Naive thymus-derived CD4-positive, alpha-beta T cell (primary cell): ENCODE measurements at regions not wholly inside any gene's neighbourhood (a gene's known extent, or its start where the extent isn't known, plus 50 kb on each side); places are given as distances from the start of the nearest gene placed in this dataset.
A peak's percentile ranks its signal among the peaks of the same experiment; 100 is the strongest.

Experiments used
- ATAC-seq: fragments of 150-1000 bp; cut with Tn5 transposase; 2 replicates; pipeline ENCODE4 v1.10.0; 2021; ENCODE audit warnings: mild to moderate bottlenecking, moderate library complexity
- CTCF ChIA-PET: fragments of 350-600 bp; sonication (Branson Sonifier 250); formaldehyde crosslinking; loops from one replicate; lab custom pipeline; 2021; ENCODE audit warnings: antibody characterized with exemption; lab: Charles Lee
- POLR2A ChIA-PET: fragments of 350-600 bp; sonication (Branson Sonifier 250); formaldehyde crosslinking; loops from one replicate; lab custom pipeline; 2021; ENCODE audit warnings: antibody characterized with exemption, inconsistent platforms; lab: Charles Lee
- DNase-seq, 9 donors: peaks; one replicate each; pipeline versions ENCODE4 v3.0.0 to v3.0.0-alpha.2; 2020 to 2022; ENCODE audit warnings: mixed read lengths in 1 of 9
- H3K27ac ChIP-seq: one replicate; pipeline ENCODE4 v1.7.0; 2013; ENCODE audit warnings: mild to moderate bottlenecking, low read depth, low read length, moderate library complexity
- H3K27me3 ChIP-seq, 2 donors: one replicate each; pipeline ENCODE4 v1.7.0; 2013; ENCODE audit warnings: low read length in 2 of 2, mild to moderate bottlenecking in 2 of 2, moderate library complexity in 2 of 2; ENCODE audit not compliant: control insufficient read depth in 2 of 2, insufficient read depth in 2 of 2
- H3K36me3 ChIP-seq, 3 experiments: 1 replicate in 2 of 3; 2 replicates in 1 of 3; pipeline ENCODE4 v1.7.0; 2013; ENCODE audit warnings: low read length in 3 of 3, mild to moderate bottlenecking in 3 of 3, moderate library complexity in 1 of 3; ENCODE audit not compliant: insufficient read depth in 3 of 3, control insufficient read depth in 2 of 3
- H3K4me1 ChIP-seq, 2 donors: one replicate each; pipeline ENCODE4 v1.7.0; 2013; ENCODE audit warnings: low read length in 2 of 2, mild to moderate bottlenecking in 2 of 2, moderate library complexity in 1 of 2; ENCODE audit not compliant: control insufficient read depth in 2 of 2, insufficient read depth in 2 of 2
- H3K4me3 ChIP-seq: 2 replicates; pipeline ENCODE4 v1.7.0; 2013; ENCODE audit warnings: mild to moderate bottlenecking, low read length
- H3K9me3 ChIP-seq, 3 experiments: 1 replicate in 2 of 3; 2 replicates in 1 of 3; pipeline ENCODE4 v1.7.0; 2013; ENCODE audit warnings: low read length in 3 of 3; ENCODE audit not compliant: control insufficient read depth in 2 of 3
- H3K27ac Mint-ChIP-seq, 9 donors: one replicate each; pipeline ENCODE4 v1.8.0; 2020 to 2022; ENCODE audit warnings: mixed read lengths in 9 of 9, mild to moderate bottlenecking in 8 of 9, moderate library complexity in 5 of 9, inconsistent platforms in 2 of 9
- H3K27me3 Mint-ChIP-seq, 5 donors: one replicate each; pipeline ENCODE4 v1.8.0; 2021 to 2022; ENCODE audit warnings: mixed read lengths in 5 of 5, mild to moderate bottlenecking in 1 of 5
- H3K36me3 Mint-ChIP-seq, 5 donors: one replicate each; pipeline ENCODE4 v1.8.0; 2020 to 2022; ENCODE audit warnings: mixed read lengths in 5 of 5, mild to moderate bottlenecking in 3 of 5, inconsistent platforms in 1 of 5
- H3K4me1 Mint-ChIP-seq, 7 donors: one replicate each; pipeline ENCODE4 v1.8.0; 2020 to 2022; ENCODE audit warnings: mixed read lengths in 7 of 7, mild to moderate bottlenecking in 3 of 7, inconsistent platforms in 1 of 7
- H3K4me3 Mint-ChIP-seq, 10 donors: one replicate each; pipeline ENCODE4 v1.8.0; 2020 to 2022; ENCODE audit warnings: mild to moderate bottlenecking in 10 of 10, mixed read lengths in 10 of 10, moderate library complexity in 6 of 10, inconsistent platforms in 2 of 10
- H3K9me3 Mint-ChIP-seq, 11 donors: one replicate each; pipeline ENCODE4 v1.8.0; 2020 to 2022; ENCODE audit warnings: mixed read lengths in 11 of 11, mild to moderate bottlenecking in 4 of 11, inconsistent platforms in 1 of 11, moderate library complexity in 1 of 11
- intact Hi-C, 2 donors: fragments of 100-400 bp; cut with micrococcal nuclease; formaldehyde crosslinking; loops; one replicate each; pipeline ENCODE4 v1.15.1; 2023

- Histone ChIP-seq H3K4me1 (no peaks in the 10 kb centered on the region), H3K4me3 (no peak overlapping the region), H3K27me3 (no peaks in the 10 kb centered on the region), H3K9me3 (no peaks in the 10 kb centered on the region), H3K27ac (no peak overlapping the region), H3K36me3 (no peaks in the 10 kb centered on the region)
- H3K27ac Mint-ChIP-seq: no peak overlapping the region
- intact Hi-C loops: no loop called here
- H3K9me3 Mint-ChIP-seq: peaks cover 2 to 17% (median 8%) of the 10 kb centered on the region in 11 donors
- peaks cover 0 to 2% (median 0%) of the 10 kb centered on the region in 5 donors for H3K36me3 Mint-ChIP-seq
- H3K27me3 Mint-ChIP-seq: peaks cover 0 to 6% (median 0%) of the 10 kb centered on the region in 5 donors
- ChIA-PET CTCF (no interaction called here), POLR2A (no interaction called here)
- DNase-seq (no peak), ATAC-seq (no peak)
- no peak overlapping the region for H3K4me3 Mint-ChIP-seq
- H3K4me1 Mint-ChIP-seq: no peaks in the 10 kb centered on the region
Observed at GRCh38 chr4:173883821-173884220, 353.8 kb upstream of the HAND2 start.

DNA sequence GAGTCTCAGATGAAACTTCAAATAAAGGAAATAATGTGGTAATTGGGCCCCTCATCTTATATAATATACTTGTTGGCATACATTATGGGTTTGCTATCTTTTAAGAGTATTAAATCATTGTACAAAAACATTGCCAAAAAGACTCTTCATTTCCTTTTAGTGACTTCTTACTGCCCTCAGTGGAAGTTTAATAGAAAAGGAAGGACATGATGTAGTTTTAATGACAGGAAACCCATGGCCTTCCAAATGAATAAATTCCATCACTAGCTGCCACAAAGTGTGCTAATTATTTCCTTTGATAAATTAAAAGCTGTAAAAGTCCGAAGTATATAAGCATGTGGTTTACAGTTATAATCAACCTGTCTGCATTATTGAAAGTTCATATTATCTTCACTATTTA is 350.9 kb upstream of the HAND2 start:
- no peak overlapping the region for H3K4me3 Mint-ChIP-seq
- H3K4me1 ChIP-seq: no peaks in the 10 kb centered on the region
- H3K4me1 Mint-ChIP-seq: no peaks in the 10 kb centered on the region
- H3K27me3 Mint-ChIP-seq: peaks cover 0 to 6% (median 0%) of the 10 kb centered on the region in 5 donors
- no peak overlapping the region for H3K4me3 ChIP-seq
- DNase-seq (no peak), ATAC-seq (no peak)
- H3K36me3 ChIP-seq: no peaks in the 10 kb centered on the region
- no peaks in the 10 kb centered on the region for H3K9me3 ChIP-seq
- POLR2A ChIA-PET: no interaction called here
- CTCF ChIA-PET: no interaction called here
- H3K27ac ChIP-seq: no peak overlapping the region
- intact Hi-C loops: no loop called here
- no peak overlapping the region for H3K27ac Mint-ChIP-seq
- H3K36me3 Mint-ChIP-seq: no peaks in the 10 kb centered on the region
- no peaks in the 10 kb centered on the region for H3K27me3 ChIP-seq
- H3K9me3 Mint-ChIP-seq: peaks cover 0 to 9% (median 0%) of the 10 kb centered on the region in 11 donors

DNA sequence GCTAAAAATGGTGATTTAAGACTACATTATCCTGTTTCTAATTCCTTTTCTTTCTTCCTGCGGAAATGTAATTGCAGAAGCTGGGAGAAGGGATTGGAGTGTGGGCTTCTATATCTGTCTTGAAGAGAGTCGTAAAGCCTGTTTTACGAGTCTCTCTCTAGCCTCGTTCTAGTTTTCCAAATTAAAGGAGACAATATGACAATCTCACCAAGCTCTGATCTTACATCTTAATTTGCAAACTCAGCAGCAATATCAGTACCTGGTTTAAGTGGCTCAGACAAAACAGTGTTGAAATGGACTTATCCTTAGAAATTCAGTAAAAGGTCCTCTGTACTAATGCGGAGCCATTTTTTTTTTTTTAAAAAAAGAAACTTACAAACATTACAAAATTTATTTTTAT is 349.5 kb upstream of the HAND2 start:
- H3K4me1 ChIP-seq: no peaks in the 10 kb centered on the region
- ChIA-PET CTCF (no interaction called here), POLR2A (no interaction called here)
- H3K9me3 ChIP-seq: no peaks in the 10 kb centered on the region
- H3K27me3 Mint-ChIP-seq: peaks cover 0 to 6% (median 0%) of the 10 kb centered on the region in 5 donors
- DNase-seq (no peak), ATAC-seq (no peak)
- H3K4me3 ChIP-seq: no peak overlapping the region
- no peak overlapping the region for H3K27ac ChIP-seq
- H3K36me3 Mint-ChIP-seq: no peaks in the 10 kb centered on the region
- H3K9me3 Mint-ChIP-seq: peaks cover 0 to 9% (median 0%) of the 10 kb centered on the region in 11 donors
- H3K36me3 ChIP-seq: no peaks in the 10 kb centered on the region
- no peaks in the 10 kb centered on the region for H3K27me3 ChIP-seq
- intact Hi-C loops: no loop called here
- no peak overlapping the region for H3K4me3 Mint-ChIP-seq
- H3K4me1 Mint-ChIP-seq: no peaks in the 10 kb centered on the region
- H3K27ac Mint-ChIP-seq: no peak overlapping the region

DNA sequence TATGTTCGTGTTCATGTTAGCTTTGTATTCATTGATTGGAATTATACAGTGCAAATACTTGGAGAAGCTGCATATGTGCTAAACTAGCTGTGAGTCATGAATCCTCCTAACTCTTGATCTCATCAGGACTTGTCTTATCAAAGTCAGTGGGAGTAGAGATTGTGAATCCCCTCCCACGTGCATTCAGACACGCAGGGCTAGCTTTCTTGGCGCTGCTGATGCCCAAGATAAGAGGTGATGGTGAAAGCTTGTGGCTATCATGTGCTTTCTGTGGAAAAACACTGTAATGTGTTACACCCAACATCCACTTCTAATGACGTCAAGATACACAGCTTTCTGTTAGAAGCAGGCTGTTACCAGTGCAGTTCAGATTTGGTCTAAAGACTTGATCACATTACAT is 348.7 kb upstream of the HAND2 start:
- Histone ChIP-seq H3K27me3 (no peaks in the 10 kb centered on the region), H3K4me3 (no peak overlapping the region), H3K4me1 (no peaks in the 10 kb centered on the region), H3K36me3 (no peaks in the 10 kb centered on the region), H3K9me3 (no peaks in the 10 kb centered on the region), H3K27ac (no peak overlapping the region)
- Mint-ChIP-seq H3K4me3 (no peak overlapping the region), H3K27me3 (peaks cover 0 to 6% (median 0%) of the 10 kb centered on the region in 5 donors), H3K4me1 (no peaks in the 10 kb centered on the region), H3K27ac (no peak overlapping the region), H3K36me3 (no peaks in the 10 kb centered on the region), H3K9me3 (peaks cover 0 to 9% (median 0%) of the 10 kb centered on the region in 11 donors)
- POLR2A ChIA-PET: no interaction called here
- intact Hi-C loops: no loop called here
- CTCF ChIA-PET: no interaction called here
- DNase-seq: no peak
- peak; percentile 26 for ATAC-seq

- H3K4me1 Mint-ChIP-seq: no peaks in the 10 kb centered on the region
- Histone ChIP-seq H3K4me3 (no peak overlapping the region), H3K27ac (no peak overlapping the region), H3K4me1 (no peaks in the 10 kb centered on the region), H3K9me3 (no peaks in the 10 kb centered on the region), H3K27me3 (no peaks in the 10 kb centered on the region), H3K36me3 (no peaks in the 10 kb centered on the region)
- H3K4me3 Mint-ChIP-seq: no peak overlapping the region
- CTCF ChIA-PET: no interaction called here
- no peak overlapping the region for H3K27ac Mint-ChIP-seq
- ATAC-seq: no peak
- H3K27me3 Mint-ChIP-seq: no peaks in the 10 kb centered on the region
- intact Hi-C loops: no loop called here
- H3K36me3 Mint-ChIP-seq: no peaks in the 10 kb centered on the region
- peaks cover 0 to 4% (median 0%) of the 10 kb centered on the region in 11 donors for H3K9me3 Mint-ChIP-seq
- no peak for DNase-seq
- POLR2A ChIA-PET: no interaction called here
Observed at GRCh38 chr4:173871643-173872042, 341.6 kb upstream of the HAND2 start.

GRCh38 chr4:173866322-173867026 is 336.4 kb upstream of the HAND2 start:
- Mint-ChIP-seq H3K27me3 (no peaks in the 10 kb centered on the region), H3K36me3 (no peaks in the 10 kb centered on the region), H3K9me3 (peaks cover 0 to 17% (median 8%) of the 10 kb centered on the region in 11 donors), H3K27ac (no peak overlapping the region), H3K4me1 (no peaks in the 10 kb centered on the region), H3K4me3 (no peak overlapping the region)
- ChIA-PET CTCF (no interaction called here), POLR2A (no interaction called here)
- H3K36me3 ChIP-seq: no peaks in the 10 kb centered on the region
- no peak overlapping the region for H3K4me3 ChIP-seq
- H3K27me3 ChIP-seq: no peaks in the 10 kb centered on the region
- no peak overlapping the region for H3K27ac ChIP-seq
- intact Hi-C loops: no loop called here
- no peaks in the 10 kb centered on the region for H3K4me1 ChIP-seq
- peaks cover 0 to 4% (median 0%) of the 10 kb centered on the region in 3 experiments for H3K9me3 ChIP-seq
- no peak for ATAC-seq
- no peak for DNase-seq

DNA sequence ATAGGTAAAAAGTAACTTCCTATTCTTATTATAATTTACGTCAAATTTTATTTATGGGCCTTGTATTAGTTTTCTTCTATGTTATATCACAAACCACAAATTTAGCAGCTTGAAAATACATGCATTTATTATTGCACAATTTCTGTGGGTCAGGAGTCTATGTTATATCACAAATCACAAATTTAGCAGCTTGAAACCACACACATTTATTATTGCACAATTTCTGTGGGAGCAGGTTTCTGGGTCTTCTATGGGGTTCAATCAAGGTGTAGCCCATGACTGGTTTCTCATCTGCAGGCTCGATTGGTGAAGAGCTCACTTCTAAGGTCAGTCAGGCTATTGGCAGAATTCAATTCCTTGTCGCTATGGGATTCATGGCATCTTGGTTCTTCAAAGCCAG is 332.7 kb upstream of the HAND2 start:
- intact Hi-C loops: no loop called here
- ATAC-seq: no peak

More for the DNA sequence above, 332.7 kb upstream of the HAND2 start:
- no peak for DNase-seq
- Mint-ChIP-seq H3K4me3 (no peak overlapping the region), H3K4me1 (no peaks in the 10 kb centered on the region), H3K27me3 (peaks cover 0 to 3% (median 0%) of the 10 kb centered on the region in 5 donors), H3K27ac (no peak overlapping the region), H3K36me3 (no peaks in the 10 kb centered on the region), H3K9me3 (peaks cover 2 to 22% (median 12%) of the 10 kb centered on the region in 11 donors)
- Histone ChIP-seq H3K4me3 (no peak overlapping the region), H3K36me3 (no peaks in the 10 kb centered on the region), H3K27ac (no peak overlapping the region), H3K27me3 (no peaks in the 10 kb centered on the region), H3K4me1 (no peaks in the 10 kb centered on the region), H3K9me3 (peaks cover 0 to 4% (median 0%) of the 10 kb centered on the region in 3 experiments)
- CTCF ChIA-PET: no interaction called here
- POLR2A ChIA-PET: no interaction called here
